SHP77 (cell line): ENCODE measurements at regions not wholly inside any gene's neighbourhood (a gene's known extent, or its start where the extent isn't known, plus 50 kb on each side); places are given as distances from the start of the nearest gene placed in this dataset.
"Not testable (repeated sequence)": the region's sequence is repeated elsewhere in the genome, so short reads cannot be mapped to it uniquely, and the experiment has no call there.

Experiments used
- DNase-seq, 2 experiments: peaks; one replicate each; lab custom pipeline; 2025; lab: John Stamatoyannopoulos, UW

- DNase-seq: no peak
These were observed 1879.9 kb upstream of the ACO1 start for GRCh38 chr9:30504502-30504905.

- no peak for DNase-seq
These were observed 1879.1 kb upstream of the ACO1 start for GRCh38 chr9:30505311-30505710.

- no peak for DNase-seq
These were observed 1877.7 kb upstream of the ACO1 start for GRCh38 chr9:30506749-30507148.

- no peak for DNase-seq
These were observed 1877.3 kb upstream of the ACO1 start for GRCh38 chr9:30507166-30507565.

- no peak for DNase-seq
These were observed 1872.8 kb upstream of the ACO1 start for GRCh38 chr9:30511666-30512065.

GRCh38 chr9:30519166-30519565 lies 1865.3 kb upstream of the ACO1 start:
- DNase-seq: no peak

- DNase-seq: no peak
These were observed 1864.7 kb upstream of the ACO1 start for GRCh38 chr9:30519756-30520155.

GRCh38 chr9:30522061-30522460 lies 1862.4 kb upstream of the ACO1 start:
- no peak for DNase-seq

- no peak for DNase-seq
These were observed 1862.0 kb upstream of the ACO1 start for GRCh38 chr9:30522486-30522885.

GRCh38 chr9:30524311-30524710 lies 1860.1 kb upstream of the ACO1 start:
- DNase-seq: no peak

GRCh38 chr9:30534455-30534854 lies 1850.0 kb upstream of the ACO1 start:
- no peak for DNase-seq

GRCh38 chr9:30534896-30535295 lies 1849.5 kb upstream of the ACO1 start:
- DNase-seq: no peak

- DNase-seq: no peak
These were observed 1847.9 kb upstream of the ACO1 start for GRCh38 chr9:30536494-30536893.

- not testable (repeated sequence) for DNase-seq
These were observed 1844.7 kb upstream of the ACO1 start for GRCh38 chr9:30539696-30540095.

GRCh38 chr9:30574355-30575151 lies 1809.9 kb upstream of the ACO1 start:
- DNase-seq: no peak

- no peak for DNase-seq
These were observed 1809.2 kb upstream of the ACO1 start for GRCh38 chr9:30575218-30575617.

- DNase-seq: no peak
These were observed 1808.8 kb upstream of the ACO1 start for GRCh38 chr9:30575691-30576090.

- DNase-seq: no peak
These were observed 1804.6 kb upstream of the ACO1 start for GRCh38 chr9:30579810-30580209.

- DNase-seq: no peak
These were observed 1802.2 kb upstream of the ACO1 start for GRCh38 chr9:30582240-30582639.

GRCh38 chr9:30584559-30584958 lies 1799.9 kb upstream of the ACO1 start:
- DNase-seq: no peak

GRCh38 chr9:30591461-30591860 lies 1793.0 kb upstream of the ACO1 start:
- no peak for DNase-seq

GRCh38 chr9:30597608-30598007 lies 1786.8 kb upstream of the ACO1 start:
- DNase-seq: no peak

GRCh38 chr9:30605936-30606335 lies 1778.5 kb upstream of the ACO1 start:
- no peak for DNase-seq

GRCh38 chr9:30609713-30610112 lies 1774.7 kb upstream of the ACO1 start:
- DNase-seq: no peak
